Endothelial cell of umbilical vein (primary cell): ENCODE measurements at regions not wholly inside any gene's neighbourhood (a gene's known extent, or its start where the extent isn't known, plus 50 kb on each side); places are given as distances from the start of the nearest gene placed in this dataset.

ENCODE experiments used
- MYC ChIP-seq: IDR thresholded peaks from one replicate; pipeline ENCODE4 v1.6.1; 2011; ENCODE audit warnings: mild to moderate bottlenecking, low read depth, low read length
- POLR2A ChIP-seq: IDR thresholded peaks from 2 replicates; pipeline ENCODE4 v1.6.1; 2012; ENCODE audit warnings: low read depth, mild to moderate bottlenecking, control low read depth, low read length
- TF ChIP-seq, protein P1 (sequence below), 2 donors: IDR thresholded peaks; 1 replicate in 1 of 2; 2 replicates in 1 of 2; pipeline ENCODE4 v1.5.1; 2011; ENCODE audit warnings: low read length in 2 of 2, mild to moderate bottlenecking in 2 of 2, moderate library complexity in 2 of 2, control low read depth in 1 of 2, inconsistent platforms in 1 of 2, low read depth in 1 of 2; ENCODE audit not compliant: insufficient read depth in 1 of 2; ENCODE audit errors: extremely low read depth in 1 of 2
- TF ChIP-seq, protein P2 (sequence below): IDR thresholded peaks from 2 replicates; pipeline ENCODE4 v1.6.1; 2011; ENCODE audit not compliant: insufficient read depth, insufficient read length

DNA sequence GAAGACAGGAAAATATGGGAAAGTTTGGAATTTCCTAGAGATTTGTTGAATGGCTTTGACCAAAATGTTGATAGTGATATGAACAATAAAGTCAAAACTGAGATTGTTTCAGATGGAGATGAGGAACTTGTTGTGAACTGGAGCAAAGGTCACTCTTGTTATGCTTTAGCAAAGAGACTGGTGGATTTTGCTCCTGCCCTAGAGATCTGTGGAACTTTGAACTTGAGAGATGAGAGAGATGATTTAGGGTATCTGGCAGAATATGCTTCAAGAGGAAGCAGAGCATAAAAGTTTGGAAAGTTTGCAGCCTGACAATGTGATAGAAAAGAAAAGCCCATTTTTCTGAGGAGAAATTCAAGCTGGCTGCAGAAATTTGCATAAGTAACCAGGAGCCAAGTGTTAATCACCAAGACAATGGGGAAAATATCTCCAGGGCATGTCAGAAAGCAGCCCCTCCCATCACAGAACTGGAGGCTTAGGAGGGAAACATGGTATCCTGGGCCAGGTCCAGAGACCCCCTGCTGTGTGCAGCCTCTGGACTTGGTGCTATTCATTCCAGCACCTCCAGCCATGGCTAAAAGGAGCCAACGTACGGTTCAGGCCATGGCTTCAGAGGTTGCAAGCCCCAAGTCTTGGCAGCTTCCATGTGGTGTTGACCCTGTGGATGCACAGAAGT is 114.3 kb upstream of the STARD4 start:
- TF ChIP-seq MYC: no peak
- TF ChIP-seq, protein P1, sequence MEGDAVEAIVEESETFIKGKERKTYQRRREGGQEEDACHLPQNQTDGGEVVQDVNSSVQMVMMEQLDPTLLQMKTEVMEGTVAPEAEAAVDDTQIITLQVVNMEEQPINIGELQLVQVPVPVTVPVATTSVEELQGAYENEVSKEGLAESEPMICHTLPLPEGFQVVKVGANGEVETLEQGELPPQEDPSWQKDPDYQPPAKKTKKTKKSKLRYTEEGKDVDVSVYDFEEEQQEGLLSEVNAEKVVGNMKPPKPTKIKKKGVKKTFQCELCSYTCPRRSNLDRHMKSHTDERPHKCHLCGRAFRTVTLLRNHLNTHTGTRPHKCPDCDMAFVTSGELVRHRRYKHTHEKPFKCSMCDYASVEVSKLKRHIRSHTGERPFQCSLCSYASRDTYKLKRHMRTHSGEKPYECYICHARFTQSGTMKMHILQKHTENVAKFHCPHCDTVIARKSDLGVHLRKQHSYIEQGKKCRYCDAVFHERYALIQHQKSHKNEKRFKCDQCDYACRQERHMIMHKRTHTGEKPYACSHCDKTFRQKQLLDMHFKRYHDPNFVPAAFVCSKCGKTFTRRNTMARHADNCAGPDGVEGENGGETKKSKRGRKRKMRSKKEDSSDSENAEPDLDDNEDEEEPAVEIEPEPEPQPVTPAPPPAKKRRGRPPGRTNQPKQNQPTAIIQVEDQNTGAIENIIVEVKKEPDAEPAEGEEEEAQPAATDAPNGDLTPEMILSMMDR (IDR thresholded peaks at IDR 0.05; ENCODE audit: extremely low read depth in 1 of 2, insufficient read depth in 1 of 2, low read depth in 1 of 2, low read length in 2 of 2): no peak
- no peak for TF ChIP-seq POLR2A
- TF ChIP-seq, protein P2, sequence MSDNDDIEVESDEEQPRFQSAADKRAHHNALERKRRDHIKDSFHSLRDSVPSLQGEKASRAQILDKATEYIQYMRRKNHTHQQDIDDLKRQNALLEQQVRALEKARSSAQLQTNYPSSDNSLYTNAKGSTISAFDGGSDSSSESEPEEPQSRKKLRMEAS: no peak
